ENCODE measurements at regions not wholly inside any gene's neighbourhood (a gene's known extent, or its start where the extent isn't known, plus 50 kb on each side); places are given as distances from the start of the nearest gene placed in this dataset.

DNA sequence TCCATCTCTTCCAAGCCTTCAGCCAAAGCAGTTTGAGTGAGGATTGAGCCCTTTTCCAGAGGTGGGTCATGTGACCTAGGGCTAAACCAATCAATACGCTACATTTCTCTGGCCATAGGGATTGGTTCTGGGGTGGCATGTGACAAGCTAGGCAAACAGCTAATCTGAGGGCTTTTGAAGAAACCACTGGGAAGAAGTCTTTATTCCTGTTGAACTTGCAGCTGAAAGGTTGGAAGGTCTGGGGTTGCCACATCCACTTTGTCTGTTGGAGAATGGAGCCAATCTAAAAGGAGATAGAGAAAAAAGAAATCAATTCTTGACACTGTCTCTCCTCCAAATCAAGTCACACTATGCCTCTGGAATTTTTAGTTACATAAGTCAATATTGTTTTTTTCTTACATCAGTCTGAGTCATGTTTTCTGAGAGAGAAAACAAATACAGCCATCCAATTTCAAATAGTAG is 637.8 kb upstream of the WWC1 start:
- Mint-ChIP-seq H3K4me3 (no peak overlapping the region), H3K36me3 (no peaks in the 10 kb centered on the region), H3K4me1 (no peaks in the 10 kb centered on the region), H3K27me3 (no peaks in the 10 kb centered on the region), H3K9me3 (no peaks in the 10 kb centered on the region), H3K27ac (no peak overlapping the region)
- DNase-seq: no peak

DNA sequence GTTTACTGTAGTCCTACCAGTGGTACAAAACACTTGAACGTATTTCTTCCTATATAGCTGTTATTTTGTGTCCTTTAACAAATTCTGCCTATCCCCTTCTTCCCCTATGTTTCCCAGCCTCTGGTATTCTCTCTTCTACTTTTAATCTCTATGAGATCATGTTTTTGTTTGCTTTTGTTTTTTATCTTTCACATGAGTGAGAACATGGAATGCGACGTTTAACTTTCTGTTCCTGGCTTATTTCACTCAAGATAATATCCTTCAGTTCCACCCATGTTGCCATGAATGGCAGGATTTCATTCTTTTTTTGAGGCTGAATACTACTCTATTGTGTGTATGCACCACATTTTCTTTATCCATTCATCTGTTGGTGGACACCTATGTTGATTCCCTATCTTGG is 634.4 kb upstream of the WWC1 start:
- no peaks in the 10 kb centered on the region for H3K4me1 Mint-ChIP-seq
- H3K9me3 Mint-ChIP-seq: no peaks in the 10 kb centered on the region
- H3K27me3 Mint-ChIP-seq: no peaks in the 10 kb centered on the region
- H3K4me3 Mint-ChIP-seq: no peak overlapping the region
- no peak overlapping the region for H3K27ac Mint-ChIP-seq
- no peak for DNase-seq
- no peaks in the 10 kb centered on the region for H3K36me3 Mint-ChIP-seq

DNA sequence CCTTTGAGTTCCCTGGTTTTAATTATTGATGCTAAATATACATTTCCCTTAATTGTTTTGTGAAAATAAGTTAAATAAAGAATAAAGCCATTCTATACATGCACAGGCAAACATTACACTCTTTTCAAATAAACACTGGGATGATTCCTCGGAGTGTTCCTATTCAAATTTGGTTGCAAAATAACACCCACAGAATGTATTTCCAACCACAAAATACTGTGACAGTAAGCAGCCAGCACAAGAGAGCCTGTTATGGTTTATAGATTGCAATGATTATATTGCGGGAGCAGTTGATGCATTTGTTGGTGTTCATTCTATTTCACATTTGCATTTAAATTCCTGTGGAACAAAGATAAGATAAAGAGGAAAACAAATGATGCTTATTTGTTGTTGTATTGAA is 632.6 kb upstream of the WWC1 start:
- no peaks in the 10 kb centered on the region for H3K36me3 Mint-ChIP-seq
- H3K4me3 Mint-ChIP-seq: no peak overlapping the region

DNA sequence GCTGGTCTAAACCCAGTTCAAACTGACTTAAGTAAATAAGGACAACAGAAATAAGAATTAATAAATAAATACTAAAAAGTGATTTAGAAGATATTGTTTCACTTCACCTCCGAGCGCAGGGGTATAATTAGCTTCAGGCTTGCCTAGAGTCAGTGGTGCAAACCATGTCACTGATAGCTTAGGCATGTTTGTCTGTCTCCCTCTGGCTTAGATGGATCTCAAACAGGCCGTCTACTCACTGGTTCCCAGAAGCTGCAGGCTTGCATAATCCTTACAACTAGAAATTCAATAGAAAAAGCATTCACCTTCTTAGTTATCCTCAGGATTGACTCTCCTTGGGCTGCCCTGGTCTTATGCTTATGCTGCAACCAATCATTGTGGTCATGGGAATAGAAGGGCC is 629.8 kb upstream of the WWC1 start:
- H3K27ac Mint-ChIP-seq: no peak overlapping the region
- no peak for DNase-seq
- H3K27me3 Mint-ChIP-seq: no peaks in the 10 kb centered on the region
- H3K4me3 Mint-ChIP-seq: no peak overlapping the region
- H3K36me3 Mint-ChIP-seq: no peaks in the 10 kb centered on the region
- H3K4me1 Mint-ChIP-seq: no peaks in the 10 kb centered on the region
- no peaks in the 10 kb centered on the region for H3K9me3 Mint-ChIP-seq

More for the DNA sequence above, 632.6 kb upstream of the WWC1 start:
- H3K4me1 Mint-ChIP-seq: no peaks in the 10 kb centered on the region
- no peaks in the 10 kb centered on the region for H3K27me3 Mint-ChIP-seq
- no peak for DNase-seq
- no peaks in the 10 kb centered on the region for H3K9me3 Mint-ChIP-seq
- H3K27ac Mint-ChIP-seq: no peak overlapping the region

DNA sequence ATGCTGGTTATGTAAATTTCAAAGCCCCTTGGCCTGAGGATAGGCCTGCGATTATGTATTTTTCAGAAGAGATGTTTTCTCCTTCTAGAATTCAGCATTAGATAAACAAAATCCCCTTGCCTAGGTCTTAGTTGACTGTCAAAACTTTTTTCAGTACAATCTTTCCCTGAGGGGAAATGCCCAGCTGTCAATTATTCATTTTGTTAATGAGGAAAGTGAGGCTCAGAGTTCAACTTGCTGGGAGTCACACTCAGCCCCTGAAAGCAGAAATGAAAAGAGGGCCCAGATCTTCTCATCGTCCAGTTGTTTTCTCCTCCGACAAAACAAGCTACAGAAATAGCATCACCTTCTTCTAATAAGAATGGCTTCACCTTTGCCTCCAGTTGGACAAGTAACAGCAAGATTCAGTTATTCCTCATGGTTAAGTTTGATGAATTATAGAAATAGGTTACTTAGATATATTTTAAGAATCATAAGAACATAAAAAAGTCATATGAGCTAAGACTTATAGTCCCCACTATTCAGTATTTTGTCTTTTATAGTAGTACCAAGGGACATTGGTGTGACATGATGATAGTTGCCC is 627.1 kb upstream of the WWC1 start:
- no peaks in the 10 kb centered on the region for H3K36me3 Mint-ChIP-seq
- H3K27me3 Mint-ChIP-seq: no peaks in the 10 kb centered on the region
- DNase-seq: no peak
- H3K27ac Mint-ChIP-seq: no peak overlapping the region
- no peaks in the 10 kb centered on the region for H3K9me3 Mint-ChIP-seq
- H3K4me3 Mint-ChIP-seq: no peak overlapping the region
- no peaks in the 10 kb centered on the region for H3K4me1 Mint-ChIP-seq

DNA sequence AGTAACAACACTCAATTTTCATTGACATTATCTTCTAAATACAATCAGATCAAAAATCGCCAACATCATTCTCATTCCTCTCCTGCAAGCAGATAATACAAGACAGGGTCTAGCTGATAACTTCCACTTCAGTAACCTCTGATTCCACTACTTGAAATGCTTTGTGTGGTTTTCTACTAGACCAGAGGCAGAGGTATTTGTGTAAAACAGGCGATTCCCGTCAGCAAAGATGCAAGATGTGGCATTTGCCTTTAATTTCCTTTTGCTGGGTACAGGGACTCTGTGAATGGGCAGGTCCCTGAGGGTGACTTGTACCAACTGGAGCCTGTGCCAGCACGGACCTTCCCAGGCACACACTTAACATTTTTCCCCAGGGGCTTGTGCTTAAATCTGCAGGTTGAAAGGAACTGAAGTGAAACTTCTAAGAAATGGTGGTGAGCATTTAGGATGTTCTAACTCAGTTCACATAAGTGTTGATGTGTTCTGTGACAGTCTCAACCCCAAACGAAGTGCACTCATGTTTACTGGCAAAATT is 625.5 kb upstream of the WWC1 start:
- no peak for DNase-seq
- no peak overlapping the region for H3K4me3 Mint-ChIP-seq
- H3K27ac Mint-ChIP-seq: no peak overlapping the region
- no peaks in the 10 kb centered on the region for H3K27me3 Mint-ChIP-seq
- H3K36me3 Mint-ChIP-seq: no peaks in the 10 kb centered on the region
- H3K9me3 Mint-ChIP-seq: no peaks in the 10 kb centered on the region
- H3K4me1 Mint-ChIP-seq: no peaks in the 10 kb centered on the region

DNA sequence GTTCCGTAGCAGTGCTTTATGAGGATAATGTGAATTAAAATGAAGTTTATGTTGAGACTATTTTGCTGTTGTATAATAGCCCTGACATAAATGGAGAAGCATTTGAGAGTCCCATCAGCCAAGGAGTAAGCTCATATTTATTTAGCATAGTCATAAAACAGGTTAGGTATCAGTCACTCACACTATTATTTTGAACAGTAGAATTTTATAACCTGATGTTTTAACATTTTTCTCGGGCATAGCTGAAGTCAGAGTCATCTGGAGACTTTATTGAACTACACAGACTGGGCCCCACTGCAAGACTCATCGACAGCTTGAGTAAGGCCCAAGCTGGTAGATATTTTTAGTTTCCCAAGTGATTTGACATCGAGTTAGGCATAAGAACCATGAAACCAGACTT is 620.3 kb upstream of the WWC1 start:
- H3K36me3 Mint-ChIP-seq: no peaks in the 10 kb centered on the region
- DNase-seq: no peak
- H3K4me1 Mint-ChIP-seq: no peaks in the 10 kb centered on the region
- no peak overlapping the region for H3K27ac Mint-ChIP-seq
- H3K4me3 Mint-ChIP-seq: no peak overlapping the region
- no peaks in the 10 kb centered on the region for H3K9me3 Mint-ChIP-seq
- H3K27me3 Mint-ChIP-seq: no peaks in the 10 kb centered on the region

DNA sequence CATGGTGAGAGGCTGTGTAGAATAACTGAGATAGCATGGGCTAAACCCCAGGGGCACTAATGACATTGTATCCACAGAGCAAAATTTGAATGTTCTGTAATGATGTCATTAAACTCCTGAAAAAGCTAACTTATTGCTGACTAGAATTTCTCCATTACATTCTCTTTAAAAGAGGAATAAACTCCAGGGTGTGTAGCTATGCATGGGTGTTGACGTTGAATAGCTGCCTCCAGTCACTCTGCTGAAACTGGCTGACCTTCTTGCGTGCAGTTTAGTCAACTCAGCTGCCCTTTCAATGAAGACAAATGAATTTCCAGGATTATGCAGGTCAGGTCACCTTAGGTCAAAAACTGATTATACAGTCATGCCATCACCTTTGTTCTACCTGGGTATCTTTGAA is 617.5 kb upstream of the WWC1 start:
- no peak for DNase-seq
- Mint-ChIP-seq H3K9me3 (no peaks in the 10 kb centered on the region), H3K36me3 (no peaks in the 10 kb centered on the region), H3K4me1 (no peaks in the 10 kb centered on the region), H3K27me3 (no peaks in the 10 kb centered on the region), H3K4me3 (no peak overlapping the region), H3K27ac (no peak overlapping the region)

DNA sequence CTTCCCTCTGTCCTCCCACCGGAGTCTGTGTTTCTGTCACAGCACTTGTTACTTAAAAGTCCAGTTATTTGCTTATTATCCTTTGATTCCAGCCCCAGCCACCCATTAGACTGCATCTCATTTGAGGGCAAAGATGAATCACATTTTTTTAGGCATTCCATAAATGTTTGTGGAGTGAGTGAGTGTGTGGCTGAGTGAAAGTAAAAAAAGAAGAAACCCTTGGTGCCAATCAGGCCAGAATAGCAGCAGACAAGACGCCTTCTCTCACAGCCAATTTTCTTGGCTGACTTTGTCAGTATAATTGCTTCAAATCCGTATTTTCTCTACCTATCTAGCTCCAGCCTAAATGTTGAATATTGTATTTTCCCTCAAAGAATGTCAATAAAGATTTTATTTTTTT is 613.0 kb upstream of the WWC1 start:
- Mint-ChIP-seq H3K9me3 (peaks cover 1% of the 10 kb centered on the region), H3K27ac (no peak overlapping the region), H3K4me1 (no peaks in the 10 kb centered on the region), H3K4me3 (no peak overlapping the region), H3K27me3 (no peaks in the 10 kb centered on the region), H3K36me3 (no peaks in the 10 kb centered on the region)
- DNase-seq: no peak

DNA sequence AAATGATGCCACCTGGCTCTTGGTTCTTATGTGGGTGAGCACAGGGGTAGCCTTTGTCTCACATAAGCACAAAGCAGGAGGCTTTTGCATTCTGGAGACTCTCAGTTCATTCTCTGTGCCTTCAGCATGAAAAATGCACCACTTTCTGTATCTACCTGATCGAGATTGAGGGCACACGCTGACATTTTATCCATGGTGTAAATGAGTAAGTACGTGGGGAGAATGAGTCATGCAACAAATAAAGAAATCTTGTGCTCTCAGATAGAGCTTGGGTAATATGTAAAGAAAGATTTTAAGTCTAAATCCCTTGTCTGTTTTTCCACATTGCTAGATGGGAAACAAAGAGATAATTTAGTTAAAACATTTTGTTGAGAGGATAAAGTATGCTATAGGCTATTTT is 607.2 kb upstream of the WWC1 start:
- no peak for DNase-seq
- peaks cover 1% of the 10 kb centered on the region for H3K9me3 Mint-ChIP-seq
- no peaks in the 10 kb centered on the region for H3K4me1 Mint-ChIP-seq
- H3K4me3 Mint-ChIP-seq: no peak overlapping the region
- no peaks in the 10 kb centered on the region for H3K36me3 Mint-ChIP-seq
- H3K27ac Mint-ChIP-seq: no peak overlapping the region
- no peaks in the 10 kb centered on the region for H3K27me3 Mint-ChIP-seq

DNA sequence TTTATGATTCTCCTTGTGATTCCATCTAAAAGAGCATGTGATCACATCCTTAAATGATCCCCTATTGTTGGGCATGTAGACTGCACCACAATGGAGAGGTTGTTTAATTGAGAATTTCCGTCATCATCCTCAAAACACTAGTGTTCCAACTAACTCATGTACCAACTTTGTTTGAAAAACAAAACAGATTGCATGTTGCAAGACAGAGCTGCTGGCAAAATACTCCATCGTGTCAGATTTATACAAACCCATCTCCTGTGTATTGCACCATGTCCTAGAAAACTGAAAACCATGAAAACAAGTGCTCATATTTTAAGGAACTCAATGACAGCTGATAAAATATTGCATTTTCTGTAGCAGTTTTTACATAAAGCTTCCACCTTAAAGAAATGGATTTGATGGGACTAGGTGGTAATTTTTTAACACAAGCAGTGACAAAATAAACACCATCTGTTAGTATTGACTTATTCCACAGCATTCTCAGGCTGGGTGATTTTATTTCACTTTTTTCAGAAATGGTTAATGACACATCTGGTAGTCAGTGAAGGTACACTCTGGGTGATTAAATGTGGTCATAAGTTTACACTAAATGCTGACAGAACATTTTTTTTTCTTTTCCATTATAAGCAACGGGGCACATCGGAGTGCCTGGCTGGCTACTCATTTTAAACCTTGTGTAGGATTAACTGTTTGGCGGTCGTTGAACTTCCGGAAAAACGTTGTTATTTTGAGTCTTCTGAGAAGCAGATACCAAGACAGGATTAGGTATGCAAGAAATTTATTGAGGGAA is 602.9 kb upstream of the WWC1 start:
- H3K4me3 Mint-ChIP-seq: no peak overlapping the region
- DNase-seq: no peak
- H3K4me1 Mint-ChIP-seq: no peaks in the 10 kb centered on the region
- H3K27me3 Mint-ChIP-seq: no peaks in the 10 kb centered on the region
- no peaks in the 10 kb centered on the region for H3K9me3 Mint-ChIP-seq
- no peaks in the 10 kb centered on the region for H3K36me3 Mint-ChIP-seq
- no peak overlapping the region for H3K27ac Mint-ChIP-seq

DNA sequence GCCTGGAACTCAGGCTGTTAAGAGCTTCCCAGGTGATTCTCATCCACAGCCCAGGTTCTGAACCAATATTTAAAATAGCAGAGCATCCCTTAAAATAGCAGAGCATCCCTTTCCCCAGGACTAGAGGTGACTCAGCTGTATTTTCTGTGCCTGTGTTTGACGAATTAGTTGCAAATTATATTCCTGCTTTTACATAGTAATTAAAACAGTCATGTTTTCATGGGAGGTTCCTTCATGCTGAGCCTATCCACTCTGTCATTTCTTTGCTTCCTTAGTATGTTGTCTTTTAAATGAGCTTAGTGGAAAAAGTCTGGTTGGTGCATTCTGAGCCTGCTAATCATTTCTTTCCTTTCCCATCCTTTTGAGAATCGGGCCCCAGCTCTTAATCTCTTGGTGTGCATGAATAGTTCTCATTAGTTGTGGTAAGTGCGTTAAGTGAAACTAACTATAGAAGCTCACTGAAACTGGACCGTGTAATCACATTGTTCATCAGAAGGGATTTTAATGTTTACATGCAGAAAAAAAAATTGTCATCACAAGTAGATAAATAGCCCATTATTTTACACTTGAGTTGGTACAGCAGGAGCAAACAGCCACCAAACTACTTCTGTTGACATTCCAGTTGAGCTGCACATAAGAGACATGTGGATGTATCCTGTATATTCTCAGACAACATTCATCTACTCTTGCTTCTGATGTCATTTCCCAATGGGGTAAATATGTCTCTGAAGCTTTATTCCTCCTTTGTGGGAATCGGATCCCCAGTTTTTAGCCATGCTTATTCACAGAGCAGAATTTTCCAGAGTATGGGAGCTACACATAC is 596.9 kb upstream of the WWC1 start:
- Mint-ChIP-seq H3K4me1 (no peaks in the 10 kb centered on the region), H3K9me3 (peaks cover 2% of the 10 kb centered on the region), H3K27me3 (no peaks in the 10 kb centered on the region), H3K27ac (no peak overlapping the region), H3K4me3 (no peak overlapping the region), H3K36me3 (no peaks in the 10 kb centered on the region)
- no peak for DNase-seq

DNA sequence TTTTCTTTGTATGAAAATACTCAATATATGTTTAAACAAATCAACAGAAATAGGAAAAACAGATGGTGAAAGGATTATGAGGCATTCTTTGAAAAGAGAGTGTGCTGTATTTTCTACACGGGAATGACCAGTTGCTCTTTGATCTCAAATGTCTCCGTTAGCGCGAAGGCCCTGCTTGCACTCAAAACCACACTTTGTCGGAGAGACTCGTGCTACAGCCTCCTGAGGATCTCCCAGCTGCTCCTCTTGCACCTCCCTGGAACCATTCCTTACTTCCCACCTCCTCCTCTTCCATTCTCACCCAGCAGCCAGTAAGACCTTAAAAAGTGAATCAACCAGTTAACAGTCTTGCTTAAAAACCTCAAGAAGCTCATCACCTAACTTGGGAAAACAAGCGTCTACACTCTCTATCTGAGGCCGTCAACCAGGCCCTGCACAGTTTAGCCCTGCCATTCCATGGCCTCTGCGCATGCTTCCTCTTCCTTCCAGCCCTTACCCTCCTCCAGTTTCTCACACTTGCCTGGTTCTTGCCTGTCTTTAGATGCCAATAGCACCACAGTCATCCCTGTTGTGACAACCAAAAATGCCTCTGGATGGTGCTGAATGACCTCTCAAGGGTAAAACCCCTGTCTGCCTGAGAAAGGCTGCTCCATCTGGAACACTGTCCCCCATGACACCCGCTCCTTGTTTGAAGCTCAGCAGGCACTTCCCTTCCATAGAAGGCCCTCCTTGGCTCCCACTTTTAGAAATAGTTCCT is 594.7 kb upstream of the WWC1 start:
- Mint-ChIP-seq H3K27ac (no peak overlapping the region), H3K36me3 (no peaks in the 10 kb centered on the region), H3K4me3 (no peak overlapping the region), H3K27me3 (no peaks in the 10 kb centered on the region), H3K9me3 (peaks cover 2% of the 10 kb centered on the region), H3K4me1 (no peaks in the 10 kb centered on the region)
- DNase-seq: no peak

DNA sequence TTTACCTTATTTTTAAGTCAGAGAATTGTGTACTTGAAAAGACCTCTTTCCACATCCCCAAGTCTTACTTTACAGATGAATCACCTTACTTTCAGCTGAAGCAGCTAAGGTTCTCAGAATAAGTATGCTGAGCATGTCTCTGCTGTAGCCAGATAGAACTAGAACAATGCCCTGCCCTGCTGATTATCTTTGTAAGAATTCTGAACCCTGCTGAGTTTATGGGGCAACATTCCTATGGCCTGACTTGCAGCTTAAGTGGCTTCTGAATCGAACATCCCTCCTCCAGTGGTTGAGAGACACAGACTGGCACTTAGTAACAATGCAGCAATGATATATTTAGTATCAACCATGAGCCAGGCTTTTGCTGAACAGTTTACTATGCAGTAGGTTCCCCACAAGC is 592.0 kb upstream of the WWC1 start:
- peaks cover 2% of the 10 kb centered on the region for H3K9me3 Mint-ChIP-seq
- H3K4me3 Mint-ChIP-seq: no peak overlapping the region
- H3K4me1 Mint-ChIP-seq: no peaks in the 10 kb centered on the region
- H3K36me3 Mint-ChIP-seq: no peaks in the 10 kb centered on the region
- no peak for DNase-seq
- no peaks in the 10 kb centered on the region for H3K27me3 Mint-ChIP-seq
- no peak overlapping the region for H3K27ac Mint-ChIP-seq

DNA sequence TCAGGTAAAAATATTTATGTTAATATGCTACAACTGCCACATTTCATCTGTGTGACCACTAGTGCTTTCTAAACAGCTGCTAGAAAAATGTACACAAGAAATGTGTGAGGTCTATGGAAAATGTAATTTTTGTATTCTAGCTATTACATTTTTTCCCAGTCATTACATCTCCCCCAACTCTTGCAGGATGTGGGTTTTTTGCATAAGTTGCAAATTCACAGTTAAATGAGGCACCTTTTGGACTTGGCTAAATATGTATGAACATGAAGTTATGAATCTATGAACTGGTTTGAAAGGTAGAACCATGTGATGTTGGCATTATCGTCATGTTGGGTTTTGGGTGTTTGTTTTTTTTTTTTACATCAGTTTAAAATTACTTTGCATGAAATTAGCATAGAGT is 590.4 kb upstream of the WWC1 start:
- H3K4me1 Mint-ChIP-seq: no peaks in the 10 kb centered on the region
- DNase-seq: no peak
- H3K9me3 Mint-ChIP-seq: peaks cover 2% of the 10 kb centered on the region
- no peak overlapping the region for H3K27ac Mint-ChIP-seq
- no peaks in the 10 kb centered on the region for H3K27me3 Mint-ChIP-seq
- no peaks in the 10 kb centered on the region for H3K36me3 Mint-ChIP-seq
- H3K4me3 Mint-ChIP-seq: no peak overlapping the region

Data from activated naive CD8-positive, alpha-beta T cell treated with anti-CD3 and anti-CD28 coated beads for 36 hours (primary cell).